Stomach (tissue), 4 donors: ENCODE measurements at regions not wholly inside any gene's neighbourhood (a gene's known extent, or its start where the extent isn't known, plus 50 kb on each side); places are given as distances from the start of the nearest gene placed in this dataset.

Experiments used
- CTCF ChIP-seq, 7 experiments: fragments of 450-650 bp in 4 of 7; fragments of 200-600 bp in 3 of 7; sonication (generic) in 3 of 7; IDR thresholded peaks; one replicate each; pipeline ENCODE4 v1.5.1; 2016 to 2019; ENCODE audit warnings: antibody characterized with exemption in 7 of 7, control low read depth in 2 of 7, mild to moderate bottlenecking in 1 of 7
- EP300 ChIP-seq: sonication (generic); formaldehyde crosslinking; IDR thresholded peaks from one replicate; pipeline ENCODE4 v1.6.1; 2017; ENCODE audit warnings: antibody characterized with exemption
- POLR2A ChIP-seq, 4 donors: fragments of 450-650 bp; IDR thresholded peaks; one replicate each; pipeline ENCODE4 v1.6.1; 2016; ENCODE audit warnings: antibody characterized with exemption in 4 of 4, control low read depth in 2 of 4, mild to moderate bottlenecking in 1 of 4, moderate library complexity in 1 of 4
- POLR2AphosphoS5 ChIP-seq, 3 donors: sonication (generic); formaldehyde crosslinking; IDR thresholded peaks; one replicate each; pipeline ENCODE4 v1.6.1; 2016; ENCODE audit warnings: antibody characterized with exemption in 3 of 3

GRCh38 chr10:94103192-94103591, 109.5 kb downstream of the PLCE1 start:
- TF ChIP-seq CTCF (IDR thresholded peaks at IDR 0.05) (no peak), EP300 (no peak), POLR2A (IDR thresholded peaks at IDR 0.05) (no peak), POLR2AphosphoS5 (IDR thresholded peaks at IDR 0.05) (no peak)
